A549 (cell line): ENCODE measurements at regions not wholly inside any gene's neighbourhood (a gene's known extent, or its start where the extent isn't known, plus 50 kb on each side); places are given as distances from the start of the nearest gene placed in this dataset.

Experiments used
- ATAC-seq, 2 experiments: fragments of 200-7000 bp in 1 of 2; fragments of >200 bp in 1 of 2; cut with Nextera tagmentation in 1 of 2; cut with Tn5 transposase in 1 of 2; 3 replicates each; pipeline versions ENCODE4 v1.8.0 to v1.9.1; 2018 to 2020; ENCODE audit warnings: mild to moderate bottlenecking in 1 of 2, moderate library complexity in 1 of 2
- CTCF ChIA-PET: fragments of 300-600 bp; sonication (Branson Sonifier 250); formaldehyde crosslinking; extraction: SDS; loops from one replicate; lab custom pipeline; 2021; ENCODE audit warnings: antibody characterized with exemption, inconsistent platforms; lab: Yijun Ruan, JAX
- POLR2A ChIA-PET: fragments of 350-600 bp; formaldehyde crosslinking; extraction: SDS; loops from one replicate; lab custom pipeline; 2021; ENCODE audit warnings: antibody characterized with exemption, inconsistent platforms; lab: Yijun Ruan, JAX
- DNase-seq, 2 experiments: peaks; one replicate each; pipeline versions ENCODE4 v3.0.0 to v3.0.0-alpha.2; 2011 to 2016; ENCODE audit warnings: low read depth in 1 of 2, low spot score in 1 of 2
- FAIRE-seq: peaks from 2 replicates; lab custom pipeline; 2011; peaks lifted over from hg19 to GRCh38; lab: Jason Lieb, UNC
- H3K27ac ChIP-seq, 2 experiments: fragments of >200 bp; sonication (Bioruptor Twin); formaldehyde crosslinking; 3 replicates each; pipeline ENCODE4 v1.5.1; 2016 to 2017
- H3K4me1 ChIP-seq: fragments of >200 bp; sonication (Bioruptor Twin); formaldehyde crosslinking; 3 replicates; pipeline ENCODE4 v1.6.1; 2016
- H3K4me2 ChIP-seq: fragments of >200 bp; sonication (Bioruptor Twin); formaldehyde crosslinking; 3 replicates; pipeline ENCODE4 v1.6.1; 2016
- H3K4me3 ChIP-seq: fragments of >200 bp; sonication (Bioruptor Twin); formaldehyde crosslinking; 3 replicates; pipeline ENCODE4 v1.5.1; 2016
- H3K9me3 ChIP-seq: fragments of >200 bp; sonication (Bioruptor Twin); formaldehyde crosslinking; 3 replicates; pipeline ENCODE4 v1.6.1; 2016
- BHLHE40 ChIP-seq: IDR thresholded peaks from 2 replicates; pipeline ENCODE4 v1.6.1; 2012; ENCODE audit warnings: low read depth, low read length, inconsistent platforms
- CEBPB ChIP-seq, 2 experiments: fragments of >200 bp in 1 of 2; sonication (Bioruptor Twin) in 1 of 2; formaldehyde crosslinking in 1 of 2; IDR thresholded peaks; 2 replicates each; pipeline ENCODE4 v1.6.1; 2012 to 2016
- CHD2 ChIP-seq: fragments of 150-350 bp; IDR thresholded peaks from 2 replicates; pipeline ENCODE4 v1.6.1; 2014; ENCODE audit warnings: low read length; ENCODE audit not compliant: partially characterized antibody
- CHD4 ChIP-seq: fragments of 200-600 bp; sonication (generic); IDR thresholded peaks from 2 replicates; pipeline ENCODE4 v1.6.1; 2016; ENCODE audit warnings: antibody characterized with exemption, mild to moderate bottlenecking, borderline replicate concordance
- FOSB ChIP-seq: fragments of 250-450 bp; sonication (Bioruptor Pico); IDR thresholded peaks from 2 replicates; pipeline ENCODE4 v1.5.0; 2020; ENCODE audit warnings: mild to moderate bottlenecking, moderate library complexity
- GATA3 ChIP-seq: IDR thresholded peaks from 2 replicates; pipeline ENCODE4 v1.6.1; 2012; ENCODE audit warnings: borderline replicate concordance
- HDAC2 ChIP-seq: fragments of 200-600 bp; sonication (generic); IDR thresholded peaks from 2 replicates; pipeline ENCODE4 v1.6.1; 2016
- HEYL ChIP-seq: fragments of 250-450 bp; sonication (Bioruptor Pico); IDR thresholded peaks from 2 replicates; pipeline ENCODE4 v1.8.0; 2021; ENCODE audit warnings: mild to moderate bottlenecking, moderate library complexity
- HOXA7 ChIP-seq: fragments of 250-450 bp; sonication (Bioruptor Pico); IDR thresholded peaks from 2 replicates; pipeline ENCODE4 v1.5.0; 2020; ENCODE audit warnings: mild to moderate bottlenecking, moderate library complexity
- HOXB13 ChIP-seq: fragments of 250-450 bp; sonication (Bioruptor Pico); IDR thresholded peaks from 2 replicates; pipeline ENCODE4 v1.5.0; 2020; ENCODE audit warnings: low read depth, mild to moderate bottlenecking, moderate library complexity
- JUN ChIP-seq, 2 experiments: fragments of >200 bp; sonication (Bioruptor Twin); formaldehyde crosslinking; IDR thresholded peaks; 2 replicates in 1 of 2; 3 replicates in 1 of 2; pipeline ENCODE4 v1.6.1; 2016 to 2017
- JUNB ChIP-seq: fragments of >200 bp; sonication (Bioruptor Twin); formaldehyde crosslinking; IDR thresholded peaks from 2 replicates; pipeline ENCODE4 v1.6.1; 2016
- KDM1A ChIP-seq: fragments of 200-600 bp; sonication (generic); IDR thresholded peaks from 2 replicates; pipeline ENCODE4 v1.6.1; 2016; ENCODE audit warnings: low read depth, mild to moderate bottlenecking
- KDM5A ChIP-seq: fragments of 200-600 bp; sonication (generic); IDR thresholded peaks from 2 replicates; pipeline ENCODE4 v1.6.1; 2016; ENCODE audit warnings: antibody characterized with exemption, mild to moderate bottlenecking
- MAZ ChIP-seq: fragments of 150-350 bp; IDR thresholded peaks from 2 replicates; pipeline ENCODE4 v1.6.1; 2014; ENCODE audit warnings: antibody characterized with exemption, low read depth, low read length, borderline replicate concordance
- MYC ChIP-seq: IDR thresholded peaks from 2 replicates; pipeline ENCODE4 v1.6.1; 2012; ENCODE audit warnings: mild to moderate bottlenecking, inconsistent platforms, low read length, improper control_type of control experiment, borderline replicate concordance
- NFE2L2 ChIP-seq: fragments of 150-350 bp; conservative IDR thresholded peaks from 2 replicates; pipeline ENCODE4 v1.6.1; 2014; ENCODE audit warnings: low read length
- PHF8 ChIP-seq: fragments of 200-600 bp; sonication (generic); IDR thresholded peaks from 2 replicates; pipeline ENCODE4 v1.6.1; 2016; ENCODE audit warnings: low read depth, mild to moderate bottlenecking, antibody characterized with exemption, moderate library complexity, borderline replicate concordance
- POLR2A ChIP-seq: IDR thresholded peaks from 2 replicates; pipeline ENCODE4 v1.6.1; 2012; ENCODE audit warnings: mild to moderate bottlenecking, low read length
- RARB ChIP-seq: fragments of 250-450 bp; sonication (Bioruptor Pico); IDR thresholded peaks from 2 replicates; pipeline ENCODE4 v1.8.0; 2021; ENCODE audit warnings: mild to moderate bottlenecking, moderate library complexity
- RFX5 ChIP-seq: fragments of 450-650 bp; IDR thresholded peaks from 2 replicates; pipeline ENCODE4 v1.7.1; 2014; ENCODE audit warnings: antibody characterized with exemption, mild to moderate bottlenecking, moderate library complexity
- SMC3 ChIP-seq: fragments of >200 bp; sonication (Bioruptor Twin); formaldehyde crosslinking; IDR thresholded peaks from 3 replicates; pipeline ENCODE4 v1.6.1; 2018; ENCODE audit warnings: inconsistent platforms
- TFCP2L1 ChIP-seq: fragments of 250-450 bp; sonication (Bioruptor Pico); IDR thresholded peaks from 2 replicates; pipeline ENCODE4 v1.5.0; 2021; ENCODE audit warnings: mild to moderate bottlenecking
- WGBS: methylation state at CpG from one replicate; pipeline ENCODE4 v1.1.6; 2017; ENCODE audit errors: missing lambda C conversion rate; 5-methylcytosine and 5-hydroxymethylcytosine counted together
- TF ChIP-seq, protein P1 (sequence below): fragments of 200-600 bp; sonication (generic); IDR thresholded peaks from 2 replicates; pipeline ENCODE4 v1.6.1; 2016; ENCODE audit warnings: antibody characterized with exemption, mild to moderate bottlenecking, moderate library complexity
- TF ChIP-seq, protein P2 (sequence below): IDR thresholded peaks from 2 replicates; pipeline ENCODE4 v1.6.1; 2012
- TF ChIP-seq, protein P3 (sequence below): fragments of 150-350 bp; IDR thresholded peaks from 2 replicates; pipeline ENCODE4 v1.6.1; 2014; ENCODE audit warnings: low read depth, mild to moderate bottlenecking, low read length
- TF ChIP-seq, protein P4 (sequence below): fragments of 250-450 bp; sonication (Bioruptor Pico); IDR thresholded peaks from 2 replicates; pipeline ENCODE4 v1.5.0; 2020; ENCODE audit warnings: low read depth, mild to moderate bottlenecking, moderate library complexity
- TF ChIP-seq, protein P5 (sequence below): fragments of >200 bp; sonication (Bioruptor Twin); formaldehyde crosslinking; IDR thresholded peaks from 2 replicates; pipeline ENCODE4 v1.6.1; 2016

DNA sequence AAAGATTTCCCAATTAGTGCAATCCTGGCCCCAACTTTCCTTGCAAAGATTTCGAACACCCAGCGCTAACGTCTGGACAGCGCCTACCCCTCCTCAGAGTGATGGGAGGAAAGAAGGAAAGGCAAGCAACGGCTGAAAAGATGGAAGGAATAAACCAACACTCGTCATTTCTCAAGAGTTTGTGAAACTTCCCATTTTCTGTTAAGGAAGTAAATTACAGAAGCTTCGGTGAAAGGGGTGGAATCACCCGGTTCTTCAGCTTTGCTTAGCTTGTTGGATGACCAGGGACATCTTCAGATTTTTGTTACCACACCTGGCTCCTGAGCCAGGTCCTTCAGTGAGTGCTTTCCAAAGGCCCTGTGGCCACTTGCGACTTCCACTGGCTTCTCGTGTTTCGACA lies 313.1 kb downstream of the SKIDA1 start:
- ATAC-seq = no peak
- no peak for FAIRE-seq
- ChIA-PET POLR2A (no interaction called here), CTCF (interaction anchor here (0.6 to 1.4 kb wide), 3 partner anchors 18 to 57 kb away, joined by 3 to 5 read pairs (median 3); no protein-coding TSS in a partner anchor)
- Histone ChIP-seq H3K4me1 (peaks cover 9% of the 10 kb centered on the region; the same call in 1 of the 3 replicates), H3K4me2 (no peak overlapping the region), H3K27ac (no peak overlapping the region)
- DNase-seq = no peak
- TF ChIP-seq CHD2 (no peak), HEYL (no peak), MYC (no peak), KDM1A (no peak), GATA3 (no peak), FOSB (CRISPR knock-in tag) (no peak), KDM5A (no peak), RFX5 (no peak), HOXB13 (CRISPR knock-in tag) (no peak), JUNB (no peak), RARB (CRISPR knock-in tag) (no peak), HDAC2 (no peak), CHD4 (no peak), MAZ (no peak), POLR2A (no peak), BHLHE40 (no peak), TFCP2L1 (CRISPR knock-in tag) (no peak)
- TF ChIP-seq, protein P1, sequence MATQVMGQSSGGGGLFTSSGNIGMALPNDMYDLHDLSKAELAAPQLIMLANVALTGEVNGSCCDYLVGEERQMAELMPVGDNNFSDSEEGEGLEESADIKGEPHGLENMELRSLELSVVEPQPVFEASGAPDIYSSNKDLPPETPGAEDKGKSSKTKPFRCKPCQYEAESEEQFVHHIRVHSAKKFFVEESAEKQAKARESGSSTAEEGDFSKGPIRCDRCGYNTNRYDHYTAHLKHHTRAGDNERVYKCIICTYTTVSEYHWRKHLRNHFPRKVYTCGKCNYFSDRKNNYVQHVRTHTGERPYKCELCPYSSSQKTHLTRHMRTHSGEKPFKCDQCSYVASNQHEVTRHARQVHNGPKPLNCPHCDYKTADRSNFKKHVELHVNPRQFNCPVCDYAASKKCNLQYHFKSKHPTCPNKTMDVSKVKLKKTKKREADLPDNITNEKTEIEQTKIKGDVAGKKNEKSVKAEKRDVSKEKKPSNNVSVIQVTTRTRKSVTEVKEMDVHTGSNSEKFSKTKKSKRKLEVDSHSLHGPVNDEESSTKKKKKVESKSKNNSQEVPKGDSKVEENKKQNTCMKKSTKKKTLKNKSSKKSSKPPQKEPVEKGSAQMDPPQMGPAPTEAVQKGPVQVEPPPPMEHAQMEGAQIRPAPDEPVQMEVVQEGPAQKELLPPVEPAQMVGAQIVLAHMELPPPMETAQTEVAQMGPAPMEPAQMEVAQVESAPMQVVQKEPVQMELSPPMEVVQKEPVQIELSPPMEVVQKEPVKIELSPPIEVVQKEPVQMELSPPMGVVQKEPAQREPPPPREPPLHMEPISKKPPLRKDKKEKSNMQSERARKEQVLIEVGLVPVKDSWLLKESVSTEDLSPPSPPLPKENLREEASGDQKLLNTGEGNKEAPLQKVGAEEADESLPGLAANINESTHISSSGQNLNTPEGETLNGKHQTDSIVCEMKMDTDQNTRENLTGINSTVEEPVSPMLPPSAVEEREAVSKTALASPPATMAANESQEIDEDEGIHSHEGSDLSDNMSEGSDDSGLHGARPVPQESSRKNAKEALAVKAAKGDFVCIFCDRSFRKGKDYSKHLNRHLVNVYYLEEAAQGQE = no peak
- TF ChIP-seq, protein P2, sequence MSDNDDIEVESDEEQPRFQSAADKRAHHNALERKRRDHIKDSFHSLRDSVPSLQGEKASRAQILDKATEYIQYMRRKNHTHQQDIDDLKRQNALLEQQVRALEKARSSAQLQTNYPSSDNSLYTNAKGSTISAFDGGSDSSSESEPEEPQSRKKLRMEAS = no peak
- TF ChIP-seq, protein P3, sequence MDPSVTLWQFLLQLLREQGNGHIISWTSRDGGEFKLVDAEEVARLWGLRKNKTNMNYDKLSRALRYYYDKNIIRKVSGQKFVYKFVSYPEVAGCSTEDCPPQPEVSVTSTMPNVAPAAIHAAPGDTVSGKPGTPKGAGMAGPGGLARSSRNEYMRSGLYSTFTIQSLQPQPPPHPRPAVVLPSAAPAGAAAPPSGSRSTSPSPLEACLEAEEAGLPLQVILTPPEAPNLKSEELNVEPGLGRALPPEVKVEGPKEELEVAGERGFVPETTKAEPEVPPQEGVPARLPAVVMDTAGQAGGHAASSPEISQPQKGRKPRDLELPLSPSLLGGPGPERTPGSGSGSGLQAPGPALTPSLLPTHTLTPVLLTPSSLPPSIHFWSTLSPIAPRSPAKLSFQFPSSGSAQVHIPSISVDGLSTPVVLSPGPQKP = no peak
- TF ChIP-seq, all 56 proteins: peak for 0
- WGBS = 83% methylated on average over 11 of the region's 11 CpGs
- Histone ChIP-seq H3K4me3 (no peak overlapping the region), H3K9me3 (peaks cover 9% of the 10 kb centered on the region; the same call in 2 of the 3 replicates)

DNA sequence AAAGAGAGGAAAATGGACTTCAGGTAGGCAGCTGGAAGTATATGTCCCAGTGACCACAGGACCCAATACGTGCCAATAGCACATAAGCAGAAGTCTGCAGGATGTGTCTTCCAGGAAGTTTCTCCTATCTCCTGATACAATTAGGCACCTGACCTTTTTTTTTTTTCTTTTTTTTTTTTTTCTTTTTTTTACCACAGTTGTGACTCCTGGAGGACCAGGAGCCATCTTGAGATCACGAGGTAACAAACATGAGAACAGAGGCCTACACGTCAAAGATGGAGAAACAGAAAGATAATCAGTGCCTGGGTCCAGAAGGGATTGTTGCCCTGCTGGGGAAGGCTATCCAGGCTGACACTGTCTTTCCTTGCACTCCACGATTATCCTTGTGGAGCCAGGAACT lies 312.4 kb upstream of the NEBL start:
- WGBS = 87% methylated on average over 4 of the region's 4 CpGs
- H3K4me2 ChIP-seq = no peak overlapping the region
- peaks cover 13% of the 10 kb centered on the region; the same call in 2 of the 3 replicates for H3K9me3 ChIP-seq
- H3K27ac ChIP-seq = no peak overlapping the region
- no peak overlapping the region for H3K4me3 ChIP-seq
- ATAC-seq (no peak), DNase-seq (no peak), FAIRE-seq (no peak)
- H3K4me1 ChIP-seq = peaks cover 9% of the 10 kb centered on the region; the same call in 1 of the 3 replicates
- CTCF ChIA-PET = no interaction called here
- POLR2A ChIA-PET = no interaction called here
- TF ChIP-seq HDAC2 (no peak), SMC3 (no peak), JUN (IDR thresholded peaks at IDR 0.05) (no peak), NFE2L2 (no peak), FOSB (CRISPR knock-in tag) (no peak), PHF8 (no peak), RFX5 (no peak), CEBPB (IDR thresholded peaks at IDR 0.05) (no peak), POLR2A (no peak), HOXA7 (CRISPR knock-in tag) (no peak)
- TF ChIP-seq, protein P2 = no peak
- TF ChIP-seq, protein P4, sequence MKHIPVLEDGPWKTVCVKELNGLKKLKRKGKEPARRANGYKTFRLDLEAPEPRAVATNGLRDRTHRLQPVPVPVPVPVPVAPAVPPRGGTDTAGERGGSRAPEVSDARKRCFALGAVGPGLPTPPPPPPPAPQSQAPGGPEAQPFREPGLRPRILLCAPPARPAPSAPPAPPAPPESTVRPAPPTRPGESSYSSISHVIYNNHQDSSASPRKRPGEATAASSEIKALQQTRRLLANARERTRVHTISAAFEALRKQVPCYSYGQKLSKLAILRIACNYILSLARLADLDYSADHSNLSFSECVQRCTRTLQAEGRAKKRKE (CRISPR knock-in tag) = no peak
- TF ChIP-seq, protein P1 = no peak
- TF ChIP-seq, protein P3 = no peak
- TF ChIP-seq, protein P5, sequence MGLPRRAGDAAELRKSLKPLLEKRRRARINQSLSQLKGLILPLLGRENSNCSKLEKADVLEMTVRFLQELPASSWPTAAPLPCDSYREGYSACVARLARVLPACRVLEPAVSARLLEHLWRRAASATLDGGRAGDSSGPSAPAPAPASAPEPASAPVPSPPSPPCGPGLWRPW = no peak
